ENCODE measurements at regions not wholly inside any gene's neighbourhood (a gene's known extent, or its start where the extent isn't known, plus 50 kb on each side); places are given as distances from the start of the nearest gene placed in this dataset.

DNA sequence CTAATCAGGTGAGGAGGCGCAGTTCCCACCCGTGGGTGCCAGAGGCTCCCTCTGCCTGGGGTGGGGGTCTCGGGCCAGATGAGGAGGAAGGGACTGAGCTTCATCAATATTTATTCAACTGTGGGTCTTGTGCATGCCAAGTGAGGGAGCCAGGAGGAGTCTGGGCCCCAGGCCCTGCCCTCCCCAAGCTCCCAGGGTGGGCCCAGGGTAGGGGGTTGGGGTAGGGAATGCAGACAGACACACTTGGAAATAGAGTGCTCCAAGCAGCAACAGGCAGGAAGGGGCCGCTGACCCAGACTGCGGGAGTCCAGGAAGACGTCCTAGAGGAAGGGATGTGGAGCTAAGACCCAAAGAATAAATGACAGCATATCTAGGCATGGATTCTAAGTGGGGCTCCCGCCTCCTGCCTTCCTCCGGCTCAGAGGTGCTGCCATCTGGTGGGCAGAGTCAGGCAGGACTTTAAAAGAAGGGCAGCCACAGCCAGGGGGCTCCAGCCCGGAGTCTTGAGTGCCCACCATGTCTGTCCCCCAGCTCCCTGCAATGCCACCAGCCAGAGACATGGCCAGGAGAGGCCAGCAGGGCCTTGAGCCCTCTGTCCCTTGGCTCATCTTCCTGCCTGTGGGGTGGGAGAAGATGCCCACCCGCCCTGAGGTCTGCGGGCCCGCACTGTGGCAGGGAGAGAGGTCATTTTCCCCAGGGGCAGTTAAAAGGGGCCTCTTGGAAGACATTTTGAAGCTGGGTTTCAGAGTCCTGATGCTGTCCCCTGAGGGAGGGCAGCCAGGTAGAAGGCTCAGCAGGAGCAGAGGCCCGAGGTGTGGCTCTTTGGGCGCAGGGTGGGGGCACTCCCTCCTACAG lies 70.1 kb downstream of the PHETA1 start:
- ChIA-PET POLR2A (no interaction called here), CTCF (interaction anchor here (0.5 to 1.6 kb wide), 9 partner anchors 9 to 848 kb away, joined by 3 to 7 read pairs (median 3); no protein-coding TSS in a partner anchor)
- no peak for TF ChIP-seq SP1 (IDR thresholded peaks at IDR 0.05)
- TF ChIP-seq, protein P1, sequence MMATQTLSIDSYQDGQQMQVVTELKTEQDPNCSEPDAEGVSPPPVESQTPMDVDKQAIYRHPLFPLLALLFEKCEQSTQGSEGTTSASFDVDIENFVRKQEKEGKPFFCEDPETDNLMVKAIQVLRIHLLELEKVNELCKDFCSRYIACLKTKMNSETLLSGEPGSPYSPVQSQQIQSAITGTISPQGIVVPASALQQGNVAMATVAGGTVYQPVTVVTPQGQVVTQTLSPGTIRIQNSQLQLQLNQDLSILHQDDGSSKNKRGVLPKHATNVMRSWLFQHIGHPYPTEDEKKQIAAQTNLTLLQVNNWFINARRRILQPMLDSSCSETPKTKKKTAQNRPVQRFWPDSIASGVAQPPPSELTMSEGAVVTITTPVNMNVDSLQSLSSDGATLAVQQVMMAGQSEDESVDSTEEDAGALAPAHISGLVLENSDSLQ (IDR thresholded peaks at IDR 0.05), result no peak
- TF ChIP-seq SUZ12 (IDR thresholded peaks at IDR 0.05), result no peak
- TF ChIP-seq BHLHE40 (IDR thresholded peaks at IDR 0.05; ENCODE audit: borderline replicate concordance), result no peak
- no peak for TF ChIP-seq FOXK2 (IDR thresholded peaks at IDR 0.05)
- no peak for TF ChIP-seq FOXM1 (IDR thresholded peaks at IDR 0.05; ENCODE audit: borderline replicate concordance)
- TF ChIP-seq CTBP1 (IDR thresholded peaks at IDR 0.05; ENCODE audit: borderline replicate concordance), result no peak
- TF ChIP-seq ZNF384 (IDR thresholded peaks at IDR 0.05), result no peak
- TF ChIP-seq FOXA1 (IDR thresholded peaks at IDR 0.05), result no peak
- TF ChIP-seq TARDBP (IDR thresholded peaks at IDR 0.05), result no peak
- TF ChIP-seq LEF1 (IDR thresholded peaks at IDR 0.05; ENCODE audit: borderline replicate concordance), result no peak
- no peak for TF ChIP-seq L3MBTL2 (conservative IDR thresholded peaks at IDR 0.05)
- TF ChIP-seq NFRKB (IDR thresholded peaks at IDR 0.05), result no peak
- no peak for TF ChIP-seq ARNT (IDR thresholded peaks at IDR 0.05)
- TF ChIP-seq ELF4 (IDR thresholded peaks at IDR 0.05), result no peak
- no peak for TF ChIP-seq HDGF (IDR thresholded peaks at IDR 0.05; ENCODE audit: borderline replicate concordance)
- peak; percentile 79 for DNase-seq (ENCODE audit: extremely low spot score)

DNA sequence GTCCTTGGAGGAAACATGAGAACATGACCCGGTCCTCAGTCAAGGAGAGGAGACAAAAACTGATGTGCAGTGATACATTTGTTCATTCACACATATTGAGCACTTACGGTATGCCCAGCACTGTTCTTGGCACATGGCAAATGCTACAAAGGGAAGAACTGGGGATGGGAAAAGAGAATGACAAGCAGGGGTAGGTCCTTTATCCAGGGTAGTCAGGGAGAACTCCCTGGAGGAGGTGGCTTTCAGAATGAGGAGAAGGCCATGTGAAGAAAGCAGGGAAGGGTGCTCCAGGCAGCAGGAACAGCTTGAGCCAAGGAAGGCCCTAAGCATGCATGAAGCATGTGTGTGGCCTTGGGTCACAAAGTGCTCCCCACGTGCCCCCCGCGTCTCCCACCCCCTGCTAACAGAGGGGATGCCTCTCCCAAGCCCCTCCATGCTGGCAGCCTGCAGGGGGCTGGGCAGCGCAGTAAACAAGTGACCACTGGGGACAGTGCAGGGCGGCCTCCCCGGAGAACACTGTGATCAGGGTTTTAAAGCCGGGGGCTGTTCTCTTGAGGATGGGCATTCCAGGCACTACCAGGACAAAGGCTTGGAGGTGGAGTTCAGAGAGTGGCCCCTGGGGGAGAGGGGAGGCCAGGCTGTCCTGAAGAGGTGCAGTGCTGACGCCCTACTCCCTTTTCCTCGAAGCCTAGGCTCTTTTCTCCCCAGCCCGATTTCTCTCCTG lies 71.0 kb downstream of the PHETA1 start:
- POLR2A ChIA-PET, result no interaction called here
- no peak for TF ChIP-seq ARNT (IDR thresholded peaks at IDR 0.05)
- TF ChIP-seq FOXA1 (IDR thresholded peaks at IDR 0.05), result no peak
- TF ChIP-seq, protein P1 (IDR thresholded peaks at IDR 0.05), result no peak
- TF ChIP-seq NFRKB (IDR thresholded peaks at IDR 0.05), result no peak
- no peak for TF ChIP-seq SP1 (IDR thresholded peaks at IDR 0.05)
- no peak for TF ChIP-seq FOXM1 (IDR thresholded peaks at IDR 0.05; ENCODE audit: borderline replicate concordance)
- TF ChIP-seq LEF1 (IDR thresholded peaks at IDR 0.05; ENCODE audit: borderline replicate concordance), result no peak
- no peak for TF ChIP-seq ELF4 (IDR thresholded peaks at IDR 0.05)
- TF ChIP-seq BHLHE40 (IDR thresholded peaks at IDR 0.05; ENCODE audit: borderline replicate concordance), result no peak
- CTCF ChIA-PET, result interaction anchor here (0.5 to 1.6 kb wide), 8 partner anchors 8 to 849 kb away, joined by 3 to 7 read pairs (median 4); no protein-coding TSS in a partner anchor
- DNase-seq (ENCODE audit: extremely low spot score), result no peak

DNA sequence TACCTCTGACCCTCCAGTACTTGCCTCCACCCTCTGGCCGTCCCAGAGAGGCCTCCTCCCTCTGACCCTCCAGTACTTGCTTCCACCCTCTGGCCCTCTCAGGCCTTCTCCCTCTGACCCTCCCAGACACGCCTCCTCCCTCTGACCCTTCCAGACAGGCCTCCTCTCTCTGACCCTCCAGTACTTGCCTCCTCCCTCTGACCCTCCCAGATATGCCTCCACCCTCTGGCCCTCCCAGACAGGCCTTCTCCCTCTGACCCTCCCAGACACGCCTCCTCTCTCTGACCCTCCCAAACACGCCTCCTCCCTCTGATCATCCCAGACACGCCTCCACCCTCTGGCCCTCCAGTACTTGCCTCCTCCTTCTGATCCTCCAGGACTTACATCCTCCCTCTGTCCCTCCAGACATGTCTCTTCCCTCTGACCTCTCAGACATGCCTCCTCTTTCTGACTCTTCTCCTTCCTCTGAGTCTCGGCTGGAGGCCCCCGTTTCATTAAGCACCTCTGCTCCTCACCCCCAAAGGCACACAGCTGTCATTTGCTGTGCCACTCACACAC lies 71.9 kb downstream of the PHETA1 start:
- DNase-seq (ENCODE audit: extremely low spot score), result no peak
- TF ChIP-seq SP1 (IDR thresholded peaks at IDR 0.05) (no peak), ZNF384 (IDR thresholded peaks at IDR 0.05) (no peak), ARNT (IDR thresholded peaks at IDR 0.05) (no peak), SUZ12 (IDR thresholded peaks at IDR 0.05) (no peak), HDGF (IDR thresholded peaks at IDR 0.05; ENCODE audit: borderline replicate concordance) (no peak), ELF4 (IDR thresholded peaks at IDR 0.05) (no peak)
- TF ChIP-seq, protein P1 (IDR thresholded peaks at IDR 0.05), result no peak

DNA sequence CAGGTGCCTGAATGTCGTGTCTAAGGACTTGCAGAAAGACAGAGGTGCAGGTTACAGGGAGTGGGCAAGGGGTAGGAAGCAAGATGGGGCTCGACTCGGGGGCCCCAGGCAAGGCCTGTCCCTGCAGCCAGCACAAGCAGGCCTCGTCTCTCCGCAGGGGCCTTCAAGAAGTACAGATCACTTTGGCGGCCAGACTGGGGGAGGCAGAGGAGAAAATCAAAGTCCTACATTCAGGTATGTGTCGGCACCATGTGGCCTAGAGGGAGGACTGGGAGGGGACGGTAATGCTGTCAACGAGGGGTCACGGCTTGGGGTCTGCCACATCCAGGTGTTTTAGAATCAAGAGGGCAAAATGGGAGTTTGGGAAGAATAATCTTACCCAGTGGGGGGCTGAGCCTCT lies 73.7 kb downstream of the PHETA1 start:
- no peak for DNase-seq (ENCODE audit: extremely low spot score)
- ChIA-PET POLR2A (no interaction called here), CTCF (no interaction called here)
- TF ChIP-seq, protein P1 (IDR thresholded peaks at IDR 0.05), result no peak
- no peak for TF ChIP-seq L3MBTL2 (conservative IDR thresholded peaks at IDR 0.05)
- no peak for TF ChIP-seq SUZ12 (IDR thresholded peaks at IDR 0.05)
- TF ChIP-seq ELF4 (IDR thresholded peaks at IDR 0.05), result no peak
- no peak for TF ChIP-seq FOXA1 (IDR thresholded peaks at IDR 0.05)
- no peak for TF ChIP-seq LEF1 (IDR thresholded peaks at IDR 0.05; ENCODE audit: borderline replicate concordance)
- no peak for TF ChIP-seq ZNF384 (IDR thresholded peaks at IDR 0.05)
- TF ChIP-seq ARNT (IDR thresholded peaks at IDR 0.05), result no peak
- TF ChIP-seq SP1 (IDR thresholded peaks at IDR 0.05), result no peak
- TF ChIP-seq CTBP1 (IDR thresholded peaks at IDR 0.05; ENCODE audit: borderline replicate concordance), result no peak
- TF ChIP-seq TARDBP (IDR thresholded peaks at IDR 0.05), result no peak
- TF ChIP-seq FOXK2 (IDR thresholded peaks at IDR 0.05), result no peak
- no peak for TF ChIP-seq NFRKB (IDR thresholded peaks at IDR 0.05)
- TF ChIP-seq BHLHE40 (IDR thresholded peaks at IDR 0.05; ENCODE audit: borderline replicate concordance), result no peak
- TF ChIP-seq FOXM1 (IDR thresholded peaks at IDR 0.05; ENCODE audit: borderline replicate concordance), result no peak
- no peak for TF ChIP-seq HDGF (IDR thresholded peaks at IDR 0.05; ENCODE audit: borderline replicate concordance)

More for the DNA sequence above, 71.9 kb downstream of the PHETA1 start:
- ChIA-PET CTCF (no interaction called here), POLR2A (no interaction called here)
